Stimulated activated CD8-positive, alpha-beta memory T cell treated with anti-CD3 and anti-CD28 coated beads, Interleukin-4, amount 100 ng/mL, for 48 hours (primary cell): ENCODE measurements at regions not wholly inside any gene's neighbourhood (a gene's known extent, or its start where the extent isn't known, plus 50 kb on each side); places are given as distances from the start of the nearest gene placed in this dataset.

Experiments used
- DNase-seq: peaks from one replicate; pipeline ENCODE4 v3.0.0-alpha.2; 2020

GRCh38 chr2:4515871-4516761 lies 812.7 kb downstream of the DCDC2C start:
- DNase-seq = no peak

- DNase-seq = no peak
Observed at GRCh38 chr2:4518596-4518995, 815.2 kb downstream of the DCDC2C start.

GRCh38 chr2:4522498-4523421 lies 819.4 kb downstream of the DCDC2C start:
- DNase-seq = no peak

GRCh38 chr2:4527416-4527815 lies 824.0 kb downstream of the DCDC2C start:
- no peak for DNase-seq

- DNase-seq = no peak
Observed at GRCh38 chr2:4528246-4528645, 824.9 kb downstream of the DCDC2C start.

- DNase-seq = no peak
Observed at GRCh38 chr2:4528773-4529172, 825.4 kb downstream of the DCDC2C start.

GRCh38 chr2:4529738-4530137 lies 826.4 kb downstream of the DCDC2C start:
- DNase-seq = no peak

- DNase-seq = no peak
Observed at GRCh38 chr2:4530231-4530630, 826.9 kb downstream of the DCDC2C start.

- no peak for DNase-seq
Observed at GRCh38 chr2:4533806-4534205, 830.4 kb downstream of the DCDC2C start.

- DNase-seq = no peak
Observed at GRCh38 chr2:4539121-4539520, 835.7 kb downstream of the DCDC2C start.

GRCh38 chr2:4549666-4550210 lies 846.4 kb downstream of the DCDC2C start:
- DNase-seq = no peak

GRCh38 chr2:4551691-4552474 lies 848.5 kb downstream of the DCDC2C start:
- DNase-seq = no peak

GRCh38 chr2:4553241-4553640 lies 849.9 kb downstream of the DCDC2C start:
- no peak for DNase-seq

- no peak for DNase-seq
Observed at GRCh38 chr2:4556135-4556896, 852.9 kb downstream of the DCDC2C start.

- no peak for DNase-seq
Observed at GRCh38 chr2:4561196-4561595, 857.8 kb downstream of the DCDC2C start.

- DNase-seq = no peak
Observed at GRCh38 chr2:4576075-4576474, 872.7 kb downstream of the DCDC2C start.

- DNase-seq = no peak
Observed at GRCh38 chr2:4579977-4580376, 876.6 kb downstream of the DCDC2C start.

- no peak for DNase-seq
Observed at GRCh38 chr2:4585057-4585635, 881.8 kb downstream of the DCDC2C start.

- no peak for DNase-seq
Observed at GRCh38 chr2:4588606-4589005, 885.2 kb downstream of the DCDC2C start.

GRCh38 chr2:4591261-4591660 lies 887.9 kb downstream of the DCDC2C start:
- DNase-seq = no peak

- no peak for DNase-seq
Observed at GRCh38 chr2:4597400-4597799, 894.0 kb downstream of the DCDC2C start.

- no peak for DNase-seq
Observed at GRCh38 chr2:4604767-4605166, 901.4 kb downstream of the DCDC2C start.
